PC-9 (cell line): ENCODE measurements at regions not wholly inside any gene's neighbourhood (a gene's known extent, or its start where the extent isn't known, plus 50 kb on each side); places are given as distances from the start of the nearest gene placed in this dataset.

ENCODE experiments used
- BruUV-seq: library from RNA; stranded (reverse); fragments of 400-500 nt; replicated peaks from 2 replicates; lab custom pipeline; 2021; lab: Mats Ljungman, UMichigan
- CTCF ChIA-PET: fragments of 300-600 bp; sonication (Branson Sonifier 250); formaldehyde crosslinking; loops from one replicate; lab custom pipeline; 2022; ENCODE audit warnings: antibody characterized with exemption; lab: Charles Lee
- POLR2A ChIA-PET: fragments of 300-600 bp; sonication (Branson Sonifier 250); formaldehyde crosslinking; loops from one replicate; lab custom pipeline; 2022; ENCODE audit warnings: antibody characterized with exemption; ENCODE audit not compliant: unreplicated experiment; lab: Charles Lee
- DNase-seq, 2 experiments: peaks; one replicate each; pipeline versions ENCODE4 v3.0.0 to v3.0.0-alpha.2; 2015 to 2022; ENCODE audit warnings: mixed read lengths in 1 of 2
- H2AFZ ChIP-seq: fragments of 200-600 bp; sonication (generic); 2 replicates; pipeline ENCODE4 v1.8.1; 2017; ENCODE audit warnings: antibody characterized with exemption
- H3F3A ChIP-seq: fragments of 200-600 bp; sonication (generic); 2 replicates; pipeline ENCODE4 v1.8.1; 2017; ENCODE audit warnings: antibody characterized with exemption, mild to moderate bottlenecking, low read depth; ENCODE audit not compliant: insufficient read depth
- H3K27ac ChIP-seq: fragments of 200-600 bp; sonication (generic); 2 replicates; pipeline ENCODE4 v1.6.1; 2016; ENCODE audit warnings: mixed run types
- H3K27me3 ChIP-seq: fragments of 200-600 bp; sonication (generic); 2 replicates; pipeline ENCODE4 v1.6.1; 2016; ENCODE audit warnings: low read depth, mixed run types; ENCODE audit not compliant: insufficient read depth
- H3K36me3 ChIP-seq: fragments of 200-600 bp; sonication (generic); 2 replicates; pipeline ENCODE4 v1.6.1; 2016; ENCODE audit warnings: low read depth, mixed run types
- H3K4me1 ChIP-seq: fragments of 200-600 bp; sonication (generic); replicated peaks from 2 replicates; pipeline ENCODE4 v1.6.1; 2016; ENCODE audit warnings: mixed run types; ENCODE audit not compliant: insufficient read depth
- H3K4me2 ChIP-seq: fragments of 200-600 bp; sonication (generic); 2 replicates; pipeline ENCODE4 v1.6.1; 2017; ENCODE audit warnings: mixed run types
- H3K4me3 ChIP-seq: fragments of 200-600 bp; sonication (generic); 2 replicates; pipeline ENCODE4 v1.6.1; 2016; ENCODE audit warnings: mixed run types
- H3K79me2 ChIP-seq: fragments of 200-600 bp; sonication (generic); 2 replicates; pipeline ENCODE4 v1.6.1; 2017; ENCODE audit warnings: low read depth, mixed run types
- H3K9me2 ChIP-seq: fragments of 200-600 bp; sonication (generic); 2 replicates; pipeline ENCODE4 v1.8.1; 2017; ENCODE audit warnings: mild to moderate bottlenecking; ENCODE audit not compliant: insufficient read depth
- H3K9me3 ChIP-seq: fragments of 200-600 bp; sonication (generic); 2 replicates; pipeline ENCODE4 v1.8.1; 2016; ENCODE audit warnings: low read depth; ENCODE audit not compliant: insufficient read depth
- H4K20me1 ChIP-seq: fragments of 200-600 bp; sonication (generic); 2 replicates; pipeline ENCODE4 v1.8.1; 2017; ENCODE audit not compliant: insufficient read depth
- EZH2 ChIP-seq: fragments of 200-600 bp; sonication (generic); IDR thresholded peaks from 2 replicates; pipeline ENCODE4 v1.8.0; 2017; ENCODE audit warnings: antibody characterized with exemption, low read depth
- intact Hi-C: fragments of 100-400 bp; cut with micrococcal nuclease; formaldehyde crosslinking; loops from one replicate; pipeline ENCODE4 v1.10.0; 2022; ENCODE audit not compliant: unreplicated experiment
- TF ChIP-seq, protein P1 (sequence below): fragments of 200-600 bp; sonication (generic); conservative IDR thresholded peaks from 2 replicates; pipeline ENCODE4 v1.6.1; 2017; ENCODE audit warnings: mixed run types, antibody characterized with exemption, mild to moderate bottlenecking, moderate library complexity

DNA sequence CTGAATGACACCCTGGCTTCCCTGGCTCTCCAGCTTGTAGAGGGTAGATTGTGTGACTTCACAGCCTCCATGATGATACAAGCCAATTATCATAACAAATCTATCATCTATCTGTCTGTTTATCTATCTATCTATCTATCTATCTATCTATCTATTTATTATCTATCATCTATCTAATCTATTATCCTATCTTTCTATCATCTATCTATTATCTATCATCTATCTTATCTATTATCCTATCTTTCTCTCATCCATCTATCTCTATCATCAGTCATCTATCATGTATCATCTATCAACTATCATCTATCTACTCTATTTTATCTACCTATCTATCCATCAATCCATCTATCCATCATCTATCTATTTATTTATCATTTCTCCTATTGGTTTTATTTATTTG lies 361.8 kb downstream of the RNF144A start:
- Histone ChIP-seq H3F3A (no peaks in the 10 kb centered on the region), H3K27me3 (0 out of 2 replicates have a peak, but pooled peaks cover 2% of the 10 kb centered on the region), H3K4me2 (no peak overlapping the region), H4K20me1 (no peaks in the 10 kb centered on the region; the same call in 1 of the 2 replicates), H3K36me3 (no peaks in the 10 kb centered on the region), H2AFZ (no peak overlapping the region), H3K4me3 (no peak overlapping the region), H3K79me2 (no peaks in the 10 kb centered on the region), H3K27ac (no peak overlapping the region), H3K4me1 (no peaks in the 10 kb centered on the region), H3K9me2 (no peaks in the 10 kb centered on the region), H3K9me3 (no peaks in the 10 kb centered on the region)
- ChIA-PET CTCF (no interaction called here), POLR2A (no interaction called here)
- intact Hi-C loops, result no loop called here
- TF ChIP-seq EZH2, result no peak
- TF ChIP-seq, protein P1, sequence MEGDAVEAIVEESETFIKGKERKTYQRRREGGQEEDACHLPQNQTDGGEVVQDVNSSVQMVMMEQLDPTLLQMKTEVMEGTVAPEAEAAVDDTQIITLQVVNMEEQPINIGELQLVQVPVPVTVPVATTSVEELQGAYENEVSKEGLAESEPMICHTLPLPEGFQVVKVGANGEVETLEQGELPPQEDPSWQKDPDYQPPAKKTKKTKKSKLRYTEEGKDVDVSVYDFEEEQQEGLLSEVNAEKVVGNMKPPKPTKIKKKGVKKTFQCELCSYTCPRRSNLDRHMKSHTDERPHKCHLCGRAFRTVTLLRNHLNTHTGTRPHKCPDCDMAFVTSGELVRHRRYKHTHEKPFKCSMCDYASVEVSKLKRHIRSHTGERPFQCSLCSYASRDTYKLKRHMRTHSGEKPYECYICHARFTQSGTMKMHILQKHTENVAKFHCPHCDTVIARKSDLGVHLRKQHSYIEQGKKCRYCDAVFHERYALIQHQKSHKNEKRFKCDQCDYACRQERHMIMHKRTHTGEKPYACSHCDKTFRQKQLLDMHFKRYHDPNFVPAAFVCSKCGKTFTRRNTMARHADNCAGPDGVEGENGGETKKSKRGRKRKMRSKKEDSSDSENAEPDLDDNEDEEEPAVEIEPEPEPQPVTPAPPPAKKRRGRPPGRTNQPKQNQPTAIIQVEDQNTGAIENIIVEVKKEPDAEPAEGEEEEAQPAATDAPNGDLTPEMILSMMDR, result no peak
- BruUV-seq, result no TSS peak
- DNase-seq, result no peak

DNA sequence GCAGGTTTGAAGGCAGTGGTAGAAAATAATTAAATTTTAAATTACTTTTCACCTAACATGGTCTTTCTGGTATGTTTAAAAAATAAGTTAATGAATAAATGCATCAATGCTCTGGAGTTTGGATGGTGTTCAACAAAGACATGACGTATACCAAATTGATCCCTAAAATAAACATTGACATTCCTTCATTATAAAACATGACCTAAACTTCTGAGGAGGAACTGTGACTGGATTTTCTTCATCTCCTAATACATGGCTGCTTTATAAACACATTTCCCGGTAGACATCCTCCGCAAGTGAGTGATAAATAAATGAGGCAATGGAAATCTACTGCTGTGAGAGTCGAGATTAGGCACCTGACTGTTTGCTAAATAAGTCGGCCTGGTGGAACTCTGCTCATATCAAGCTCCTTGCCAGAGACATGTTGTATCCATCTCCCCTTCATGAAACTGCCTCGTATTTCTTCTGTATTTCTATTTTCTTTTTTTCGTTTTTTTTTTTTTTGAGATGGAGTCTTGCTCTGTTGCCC lies 362.3 kb downstream of the RNF144A start:
- Histone ChIP-seq H3K4me3 (no peak overlapping the region), H3K4me1 (no peaks in the 10 kb centered on the region), H3K9me3 (no peaks in the 10 kb centered on the region), H3K4me2 (no peak overlapping the region), H3K9me2 (no peaks in the 10 kb centered on the region), H4K20me1 (no peaks in the 10 kb centered on the region; the same call in 1 of the 2 replicates), H3K36me3 (no peaks in the 10 kb centered on the region), H3F3A (no peaks in the 10 kb centered on the region), H3K27ac (no peak overlapping the region), H2AFZ (no peak overlapping the region), H3K79me2 (no peaks in the 10 kb centered on the region), H3K27me3 (0 out of 2 replicates have a peak, but pooled peaks cover 2% of the 10 kb centered on the region)
- intact Hi-C loops, result no loop called here
- TF ChIP-seq, protein P1, result no peak
- TF ChIP-seq EZH2, result no peak
- POLR2A ChIA-PET, result no interaction called here
- no TSS peak for BruUV-seq
- CTCF ChIA-PET, result no interaction called here
- DNase-seq, result no peak

DNA sequence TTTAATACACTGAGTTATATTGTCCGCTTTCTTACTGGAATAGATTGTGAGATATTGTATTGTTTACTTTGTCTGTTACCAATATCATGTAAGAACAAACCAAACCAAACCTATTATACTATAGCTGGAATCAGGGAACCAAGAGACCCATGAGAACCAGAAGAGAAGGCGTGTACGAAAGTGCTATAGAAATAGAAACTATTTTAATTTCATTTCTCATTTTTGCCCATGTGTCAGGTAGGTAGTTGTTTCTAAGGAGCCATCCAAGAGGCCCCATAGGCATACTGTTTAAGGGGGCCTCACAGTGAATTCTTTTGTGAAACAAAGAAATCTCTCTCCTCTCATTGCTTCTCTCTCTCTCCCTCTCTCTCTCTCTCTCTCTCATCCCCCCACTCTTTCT lies 363.6 kb downstream of the RNF144A start:
- no peaks in the 10 kb centered on the region for H3F3A ChIP-seq
- POLR2A ChIA-PET, result no interaction called here
- H3K4me2 ChIP-seq, result no peak overlapping the region
- H3K9me3 ChIP-seq, result no peaks in the 10 kb centered on the region
- no peak overlapping the region for H3K4me3 ChIP-seq
- TF ChIP-seq, protein P1, result no peak
- no peak for TF ChIP-seq EZH2
- H3K4me1 ChIP-seq, result no peaks in the 10 kb centered on the region
- no peaks in the 10 kb centered on the region for H3K79me2 ChIP-seq
- DNase-seq, result no peak
- 0 out of 2 replicates have a peak, but pooled peaks cover 2% of the 10 kb centered on the region for H3K27me3 ChIP-seq
- H3K27ac ChIP-seq, result no peak overlapping the region
- intact Hi-C loops, result no loop called here
- H3K9me2 ChIP-seq, result no peaks in the 10 kb centered on the region
- CTCF ChIA-PET, result no interaction called here
- H3K36me3 ChIP-seq, result no peaks in the 10 kb centered on the region
- no TSS peak for BruUV-seq
- no peaks in the 10 kb centered on the region; the same call in 1 of the 2 replicates for H4K20me1 ChIP-seq
- no peak overlapping the region for H2AFZ ChIP-seq
